Ovary (tissue), 3 donors: ENCODE measurements at regions not wholly inside any gene's neighbourhood (a gene's known extent, or its start where the extent isn't known, plus 50 kb on each side); places are given as distances from the start of the nearest gene placed in this dataset.

Experiments used
- EP300 ChIP-seq: sonication (generic); formaldehyde crosslinking; IDR thresholded peaks from one replicate; pipeline ENCODE4 v1.6.1; 2017; ENCODE audit warnings: antibody characterized with exemption
- TF ChIP-seq, protein P1 (sequence below), 3 donors: fragments of 450-650 bp in 2 of 3; fragments of 200-600 bp in 1 of 3; IDR thresholded peaks; one replicate each; pipeline versions ENCODE4 v1.5.1 to v1.8.0; 2016 to 2022; ENCODE audit warnings: antibody characterized with exemption in 3 of 3, mild to moderate bottlenecking in 1 of 3
- donor health status: DM: no; HTN: no; CAD: no.

DNA sequence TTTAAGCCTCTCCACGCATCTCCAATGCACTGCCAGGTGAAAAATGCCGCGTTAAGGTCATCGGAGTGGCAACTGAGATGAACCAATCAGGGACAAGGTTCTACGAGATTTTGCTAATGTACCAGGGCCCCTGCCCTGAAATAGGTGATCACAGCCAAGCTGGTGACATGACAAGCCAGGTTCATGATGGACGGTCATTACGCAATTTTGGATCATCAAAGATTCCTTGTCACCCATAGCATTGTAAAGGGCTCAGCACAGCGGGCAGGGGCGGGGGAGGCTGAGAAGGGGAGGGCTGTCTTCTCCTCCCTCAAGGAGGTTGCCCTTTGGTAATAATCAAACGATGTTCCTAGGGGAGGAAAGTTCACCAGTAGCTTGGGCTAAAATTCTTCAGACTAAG lies 475.5 kb downstream of the NPHP4 start:
- TF ChIP-seq, protein P1, sequence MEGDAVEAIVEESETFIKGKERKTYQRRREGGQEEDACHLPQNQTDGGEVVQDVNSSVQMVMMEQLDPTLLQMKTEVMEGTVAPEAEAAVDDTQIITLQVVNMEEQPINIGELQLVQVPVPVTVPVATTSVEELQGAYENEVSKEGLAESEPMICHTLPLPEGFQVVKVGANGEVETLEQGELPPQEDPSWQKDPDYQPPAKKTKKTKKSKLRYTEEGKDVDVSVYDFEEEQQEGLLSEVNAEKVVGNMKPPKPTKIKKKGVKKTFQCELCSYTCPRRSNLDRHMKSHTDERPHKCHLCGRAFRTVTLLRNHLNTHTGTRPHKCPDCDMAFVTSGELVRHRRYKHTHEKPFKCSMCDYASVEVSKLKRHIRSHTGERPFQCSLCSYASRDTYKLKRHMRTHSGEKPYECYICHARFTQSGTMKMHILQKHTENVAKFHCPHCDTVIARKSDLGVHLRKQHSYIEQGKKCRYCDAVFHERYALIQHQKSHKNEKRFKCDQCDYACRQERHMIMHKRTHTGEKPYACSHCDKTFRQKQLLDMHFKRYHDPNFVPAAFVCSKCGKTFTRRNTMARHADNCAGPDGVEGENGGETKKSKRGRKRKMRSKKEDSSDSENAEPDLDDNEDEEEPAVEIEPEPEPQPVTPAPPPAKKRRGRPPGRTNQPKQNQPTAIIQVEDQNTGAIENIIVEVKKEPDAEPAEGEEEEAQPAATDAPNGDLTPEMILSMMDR (IDR thresholded peaks at IDR 0.05), result no peak
- TF ChIP-seq EP300, result no peak
